HepG2 (cell line): ENCODE measurements at regions not wholly inside any gene's neighbourhood (a gene's known extent, or its start where the extent isn't known, plus 50 kb on each side); places are given as distances from the start of the nearest gene placed in this dataset.

Experiments
- CEBPB ChIP-seq: IDR thresholded peaks from 2 replicates; pipeline ENCODE4 v1.6.1; 2011; ENCODE audit warnings: low read depth, low read length, improper control_type of control experiment, borderline replicate concordance
- CEBPG ChIP-seq: IDR thresholded peaks from 2 replicates; pipeline ENCODE4 v1.6.1; 2016
- FOSL1 ChIP-seq: sonication (generic); formaldehyde crosslinking; IDR thresholded peaks from 2 replicates; pipeline ENCODE4 v1.9.0; 2021; ENCODE audit warnings: missing genetic modification reagents, borderline replicate concordance
- FOXA1 ChIP-seq, 2 experiments: fragments of 450-650 bp in 1 of 2; sonication (generic) in 1 of 2; formaldehyde crosslinking in 1 of 2; IDR thresholded peaks; 2 replicates each; pipeline versions ENCODE4 v1.4.0 to v1.6.1; 2016 to 2020; ENCODE audit warnings: missing genetic modification reagents in 1 of 2
- GATAD2A ChIP-seq: IDR thresholded peaks from 2 replicates; pipeline ENCODE4 v1.6.1; 2016
- HMG20A ChIP-seq: IDR thresholded peaks from 2 replicates; pipeline ENCODE4 v1.6.1; 2016; ENCODE audit warnings: borderline replicate concordance
- KLF16 ChIP-seq, 2 experiments: sonication (generic) in 1 of 2; formaldehyde crosslinking in 1 of 2; IDR thresholded peaks; 2 replicates each; pipeline versions ENCODE4 v1.6.1 to v1.8.0; 2016 to 2023; ENCODE audit warnings: missing genetic modification reagents in 2 of 2, missing compliant biosample characterization in 1 of 2
- NONO ChIP-seq, 2 experiments: fragments of 450-650 bp in 1 of 2; sonication (generic) in 1 of 2; formaldehyde crosslinking in 1 of 2; IDR thresholded peaks in 1 of 2; conservative IDR thresholded peaks in 1 of 2; 2 replicates each; pipeline versions ENCODE4 v1.6.1 to v1.8.0; 2017 to 2022; ENCODE audit warnings: mild to moderate bottlenecking in 1 of 2, missing genetic modification reagents in 1 of 2, moderate library complexity in 1 of 2
- PATZ1 ChIP-seq: sonication (generic); formaldehyde crosslinking; IDR thresholded peaks from 2 replicates; pipeline ENCODE4 v1.4.0; 2020; ENCODE audit warnings: missing genetic modification reagents
- RARA ChIP-seq: IDR thresholded peaks from 2 replicates; pipeline ENCODE4 v1.6.1; 2016; ENCODE audit warnings: missing genetic modification reagents, missing compliant biosample characterization
- SAP130 ChIP-seq: IDR thresholded peaks from 2 replicates; pipeline ENCODE4 v1.6.1; 2016; ENCODE audit warnings: low read depth
- SIX4 ChIP-seq: sonication (generic); formaldehyde crosslinking; IDR thresholded peaks from 2 replicates; pipeline ENCODE4 v1.4.0; 2020; ENCODE audit warnings: missing genetic modification reagents
- SOX13 ChIP-seq, 3 experiments: fragments of 450-650 bp in 1 of 3; sonication (generic) in 1 of 3; formaldehyde crosslinking in 1 of 3; IDR thresholded peaks in 2 of 3; conservative IDR thresholded peaks in 1 of 3; 2 replicates each; pipeline versions ENCODE4 v1.5.0 to v1.6.1; 2016 to 2020; ENCODE audit warnings: antibody characterized with exemption in 1 of 3, mild to moderate bottlenecking in 1 of 3, missing compliant biosample characterization in 1 of 3, missing genetic modification reagents in 1 of 3, moderate library complexity in 1 of 3
- SOX5 ChIP-seq: IDR thresholded peaks from 2 replicates; pipeline ENCODE4 v1.6.1; 2016; ENCODE audit warnings: borderline replicate concordance
- SOX6 ChIP-seq, 2 experiments: fragments of 450-650 bp in 1 of 2; sonication (generic) in 1 of 2; formaldehyde crosslinking in 1 of 2; IDR thresholded peaks; 2 replicates each; pipeline versions ENCODE4 v1.4.0 to v1.6.1; 2017 to 2020; ENCODE audit warnings: antibody characterized with exemption in 1 of 2, mild to moderate bottlenecking in 1 of 2, missing genetic modification reagents in 1 of 2
- SUZ12 ChIP-seq: fragments of 150-350 bp; IDR thresholded peaks from 2 replicates; pipeline ENCODE4 v1.6.1; 2014; ENCODE audit warnings: low read depth, low read length
- TEAD3 ChIP-seq: optimal IDR thresholded peaks from 2 replicates; pipeline ENCODE3; 2016; ENCODE audit warnings: borderline replicate concordance
- ZMYM3 ChIP-seq: sonication (generic); formaldehyde crosslinking; IDR thresholded peaks from 2 replicates; pipeline ENCODE4 v1.5.1; 2020; ENCODE audit warnings: mild to moderate bottlenecking, missing genetic modification reagents
- ZNF331 ChIP-seq: sonication (generic); formaldehyde crosslinking; IDR thresholded peaks from 2 replicates; pipeline ENCODE4 v1.4.0; 2020; ENCODE audit warnings: missing genetic modification reagents
- ZNF768 ChIP-seq: sonication (generic); formaldehyde crosslinking; IDR thresholded peaks from 2 replicates; pipeline ENCODE4 v1.4.0; 2020; ENCODE audit warnings: missing genetic modification reagents

- TF ChIP-seq ZNF331 (CRISPR knock-in tag) (0 out of 2 replicates have a peak, but pooled peaks have one; percentile 40), HMG20A (CRISPR knock-in tag) (peak; percentile 50; the same call in 1 of the 2 replicates), CEBPG (CRISPR knock-in tag) (peak; percentile 57), SUZ12 (no peak), NONO (IDR thresholded peaks at IDR 0.05) (no peak), NONO (CRISPR knock-in tag; conservative IDR thresholded peaks at IDR 0.05) (no peak), TEAD3 (CRISPR knock-in tag) (peak; percentile 97), SIX4 (CRISPR knock-in tag) (peak; percentile 72), CEBPB (0 out of 2 replicates have a peak, but pooled peaks have one; percentile 56), RARA (peak; percentile 45; the same call in 1 of the 2 replicates), KLF16 (CRISPR knock-in tag; IDR thresholded peaks at IDR 0.05) (0 out of 4 replicates have a peak, but pooled peaks of 1 of the 2 experiments have one; percentile 38), GATAD2A (CRISPR knock-in tag) (peak; percentile 32; the same call in 1 of the 2 replicates), PATZ1 (CRISPR knock-in tag) (peak; percentile 50; the same call in 1 of the 2 replicates), SAP130 (0 out of 2 replicates have a peak, but pooled peaks have one; percentile 14), ZMYM3 (CRISPR knock-in tag) (no peak), FOSL1 (no peak), SOX5 (CRISPR knock-in tag) (peak; percentile 93), FOXA1 (IDR thresholded peaks at IDR 0.05) (no peak), FOXA1 (CRISPR knock-in tag; IDR thresholded peaks at IDR 0.05) (0 out of 2 replicates have a peak, but pooled peaks have one; percentile 8), SOX6 (IDR thresholded peaks at IDR 0.05) (no peak), SOX6 (CRISPR knock-in tag; IDR thresholded peaks at IDR 0.05) (peak; percentile 90), ZNF768 (CRISPR knock-in tag) (peak; percentile 59; the same call in 1 of the 2 replicates), SOX13 (IDR thresholded peaks at IDR 0.05) (peak; percentile 78), SOX13 (CRISPR knock-in tag; conservative IDR thresholded peaks at IDR 0.05 in 1 of 2, IDR thresholded peaks at IDR 0.05 in 1 of 2) (peak in 1 of 2 experiments; percentile 98; a peak in 2 of 4 replicates)
- TF ChIP-seq, all 625 proteins: peak for 21
Observed at GRCh38 chr6:90403489-90404381, 107.1 kb upstream of the BACH2 start (continued).
